ENCODE measurements at regions not wholly inside any gene's neighbourhood (a gene's known extent, or its start where the extent isn't known, plus 50 kb on each side); places are given as distances from the start of the nearest gene placed in this dataset.
"Not testable (repeated sequence)": the region's sequence is repeated elsewhere in the genome, so short reads cannot be mapped to it uniquely, and the experiment has no call there.

DNA sequence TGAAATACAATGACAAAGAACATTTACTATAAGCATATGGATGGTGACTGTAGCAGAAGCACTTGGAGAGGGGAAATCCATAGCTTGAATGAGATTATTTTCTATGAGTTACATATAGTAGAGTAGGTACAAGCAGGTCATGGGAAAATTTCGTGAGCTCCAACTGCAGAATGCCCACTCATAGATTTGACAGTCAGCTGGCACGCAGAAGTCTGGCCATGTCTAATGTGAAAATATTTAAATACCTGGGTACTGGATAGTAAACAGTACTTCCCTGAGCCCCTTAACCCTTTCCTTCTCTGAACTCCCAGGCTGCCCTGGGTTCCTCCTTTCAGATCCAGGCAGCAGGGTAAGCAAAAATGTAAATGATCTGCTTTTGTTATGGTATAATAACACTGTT, 209.7 kb downstream of the OTUD1 start:
- no peak for DNase-seq (ENCODE audit: low read depth)

DNA sequence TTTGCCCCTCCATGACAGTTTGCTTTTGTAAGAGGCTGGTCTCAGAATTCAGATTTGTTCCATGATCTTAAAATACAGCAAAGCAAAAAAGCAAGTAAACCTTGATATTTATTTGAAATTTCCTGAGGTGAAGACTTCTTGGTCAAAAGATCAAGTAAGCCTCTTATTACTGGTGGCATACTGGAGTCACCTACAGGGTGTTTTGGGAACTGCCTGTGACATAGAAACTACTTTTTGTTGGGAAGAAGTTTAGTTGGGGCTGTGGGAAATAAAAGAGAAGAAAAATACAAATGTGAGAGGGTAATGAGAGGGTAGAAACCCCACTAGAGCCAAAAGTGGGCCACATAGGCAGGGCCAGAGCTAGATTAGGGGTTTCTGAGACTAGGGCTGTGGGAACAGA, 217.9 kb downstream of the OTUD1 start:
- no peak for DNase-seq (ENCODE audit: low read depth)

DNA sequence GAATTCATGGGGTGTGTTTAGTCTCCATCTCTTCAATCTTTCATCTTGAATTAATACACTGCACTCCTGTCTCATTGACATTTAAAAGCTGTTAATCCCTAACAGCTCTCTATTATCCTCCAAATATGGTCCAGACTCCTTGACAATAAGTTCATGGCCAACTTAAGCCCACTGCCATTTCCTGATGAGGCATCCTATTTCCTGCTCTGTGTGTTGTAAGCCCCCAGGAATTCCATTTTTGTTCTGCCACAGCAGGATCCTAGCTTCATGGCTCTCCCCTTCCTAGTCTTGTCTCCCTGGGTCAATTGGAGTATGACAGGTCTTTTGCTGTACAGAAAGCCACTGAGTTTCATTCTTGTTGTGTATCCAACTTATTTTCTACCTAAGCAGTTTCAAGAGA, 218.8 kb downstream of the OTUD1 start:
- DNase-seq (ENCODE audit: low read depth): no peak

DNA sequence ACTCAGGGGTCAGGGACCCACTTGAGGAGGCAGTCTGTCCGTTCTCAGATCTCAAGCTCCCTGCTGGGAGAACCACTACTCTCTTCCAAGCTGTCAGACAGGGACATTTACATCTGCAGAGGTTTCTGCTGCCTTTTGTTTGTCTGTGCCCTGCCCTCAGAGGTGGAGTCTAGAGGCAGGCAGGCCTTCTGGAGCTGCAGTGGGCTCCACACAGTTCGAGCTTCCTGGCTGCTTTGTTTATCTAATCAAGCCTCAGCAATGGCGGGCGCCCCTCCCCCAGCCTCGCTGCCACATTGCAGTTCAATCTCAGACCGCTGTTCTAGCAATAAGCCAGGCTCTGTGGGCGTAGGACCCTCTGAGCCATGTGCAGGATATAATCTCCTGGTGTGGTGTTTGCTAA, 233.0 kb downstream of the OTUD1 start:
- not testable (repeated sequence) for DNase-seq (ENCODE audit: low read depth)

DNA sequence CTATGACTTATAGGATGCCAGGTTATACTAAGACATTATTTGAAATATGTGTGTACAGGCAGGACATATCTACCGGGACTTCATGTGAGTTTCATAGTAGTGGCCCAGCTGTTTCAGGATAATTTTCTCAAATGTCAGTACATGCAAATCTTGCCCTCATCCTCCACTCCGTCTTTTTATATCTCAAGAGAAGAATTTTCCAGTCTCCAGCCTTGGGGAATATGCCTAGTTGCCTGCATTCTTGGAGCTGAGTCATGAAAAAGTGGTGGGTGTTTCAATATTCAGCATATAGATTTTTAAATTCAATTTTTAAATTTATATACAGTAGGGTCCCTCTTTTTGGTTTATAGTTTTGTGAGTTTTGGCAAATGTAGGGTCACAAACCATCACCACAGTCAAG, 236.7 kb downstream of the OTUD1 start:
- DNase-seq (ENCODE audit: low read depth): no peak

DNA sequence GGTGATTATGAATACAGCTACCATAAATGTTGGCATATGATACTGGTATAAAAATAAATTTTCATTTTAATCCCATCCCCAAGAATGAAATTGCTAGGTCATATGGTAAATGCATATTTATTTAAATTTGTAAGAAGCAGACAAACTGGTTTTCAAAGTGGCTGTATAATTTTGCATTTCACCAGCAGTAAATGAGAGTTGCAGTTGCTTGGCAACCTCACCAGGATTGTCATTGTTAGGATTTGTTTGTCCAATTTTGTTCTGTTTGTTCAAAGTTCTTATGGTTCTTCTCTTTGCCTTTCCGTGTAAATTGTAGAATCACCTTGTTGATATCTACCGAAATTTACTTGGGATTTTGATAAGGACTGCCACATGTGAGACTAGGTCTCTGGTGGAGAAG, 237.4 kb downstream of the OTUD1 start:
- no peak for DNase-seq (ENCODE audit: low read depth)

DNA sequence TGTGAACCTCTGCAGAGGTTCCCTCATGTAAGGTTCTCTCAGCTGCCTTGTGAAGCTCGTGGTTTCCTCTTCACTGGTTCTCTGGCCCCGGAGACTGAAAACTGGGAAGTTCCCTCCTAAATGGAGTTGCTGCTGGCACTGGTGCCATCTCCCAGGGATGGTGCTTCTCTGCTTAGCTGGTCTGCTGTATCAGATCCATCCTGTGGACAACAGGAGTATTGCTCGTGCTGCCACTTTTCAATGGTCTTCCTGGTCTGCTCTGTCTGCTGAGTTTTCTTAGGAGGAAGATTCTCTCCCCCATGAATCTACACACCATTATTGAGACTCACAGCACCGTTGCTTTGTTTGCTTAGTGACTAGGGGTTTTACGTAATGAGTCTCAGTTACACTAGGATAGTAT, 247.8 kb downstream of the OTUD1 start:
- DNase-seq (ENCODE audit: low read depth): no peak

DNA sequence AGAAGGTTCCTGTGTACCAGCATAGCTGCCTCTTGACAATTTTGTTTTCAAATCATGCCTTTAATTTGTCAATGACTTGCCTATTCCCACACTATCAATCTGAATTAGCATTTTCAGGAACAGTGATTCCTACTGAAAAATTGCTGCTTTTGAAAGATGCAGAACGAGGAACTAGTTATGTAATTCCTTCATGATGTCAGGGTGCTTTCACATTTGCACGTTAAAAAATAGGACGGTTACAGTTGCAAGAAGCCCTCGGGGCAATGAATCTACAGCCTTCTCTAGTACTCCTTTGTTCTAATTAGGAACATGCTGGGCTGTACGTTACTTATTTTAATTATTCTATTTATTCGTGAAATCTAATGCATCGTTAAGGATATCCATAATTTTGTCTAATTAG, 253.9 kb downstream of the OTUD1 start:
- no peak for DNase-seq (ENCODE audit: low read depth)

DNA sequence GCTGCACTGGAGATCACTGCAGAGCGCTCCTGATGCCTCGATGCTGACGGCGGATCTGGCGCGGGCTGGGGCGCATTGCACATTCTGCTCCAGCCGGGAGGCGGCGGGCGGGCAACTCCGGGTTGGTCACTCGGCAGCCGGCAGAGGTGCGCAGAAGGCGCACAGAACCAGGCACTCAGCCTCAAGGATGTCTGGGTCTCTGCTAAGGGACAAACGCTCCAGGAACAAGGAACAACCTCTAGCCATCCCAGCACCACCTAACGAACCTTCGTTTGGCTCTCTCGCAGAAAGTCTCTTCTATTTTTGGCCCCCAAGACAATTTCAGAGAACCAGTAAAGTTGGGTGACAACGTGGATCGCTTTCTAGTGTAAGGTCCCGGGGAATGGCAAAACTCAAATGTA, 254.6 kb downstream of the OTUD1 start:
- DNase-seq (ENCODE audit: low read depth): no peak

DNA sequence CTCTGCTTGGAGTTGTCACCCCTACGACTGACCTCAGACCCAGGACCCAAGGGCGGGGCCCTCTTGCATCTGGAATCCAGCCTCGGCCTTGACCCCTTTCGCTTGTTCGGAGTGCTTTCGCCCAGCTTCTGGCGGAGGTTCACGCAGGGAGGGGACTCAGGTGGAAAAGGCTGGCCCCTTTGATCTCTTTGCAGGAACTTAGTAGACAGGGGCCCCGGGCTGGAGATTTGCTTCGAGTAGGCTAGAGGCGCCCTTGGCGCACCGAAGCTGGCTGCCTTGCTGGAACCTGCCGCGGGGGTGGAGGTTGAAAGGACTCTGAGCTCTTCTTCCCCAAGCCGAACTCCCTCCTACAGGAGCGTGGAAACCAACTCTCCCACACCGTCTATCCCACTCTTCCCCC, 255.1 kb downstream of the OTUD1 start:
- DNase-seq (ENCODE audit: low read depth): no peak

DNA sequence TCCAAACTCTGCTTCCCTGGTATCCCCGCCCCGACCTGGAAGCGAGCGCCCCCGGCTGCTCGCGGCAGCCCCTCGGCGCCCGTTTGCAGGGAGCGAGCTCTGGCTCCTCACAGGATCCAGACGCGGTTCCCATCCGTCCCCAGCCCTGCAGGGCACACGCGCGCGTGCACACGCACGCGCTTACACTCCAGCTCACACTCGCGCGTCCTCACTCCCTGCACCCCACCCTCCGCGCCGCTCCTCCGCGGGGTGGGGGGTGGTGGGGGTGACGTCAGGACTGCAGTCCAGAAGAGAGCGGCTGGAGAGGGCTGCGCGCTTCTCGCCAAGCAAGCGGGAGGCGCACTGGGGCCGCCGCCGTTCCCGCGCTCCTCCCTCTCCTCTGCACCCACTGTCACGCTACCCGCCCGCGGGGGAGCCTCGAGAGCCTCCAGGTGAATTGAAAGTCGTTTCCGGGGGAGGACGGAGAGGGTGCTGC, 255.6 kb downstream of the OTUD1 start:
- no peak for DNase-seq (ENCODE audit: low read depth)

DNA sequence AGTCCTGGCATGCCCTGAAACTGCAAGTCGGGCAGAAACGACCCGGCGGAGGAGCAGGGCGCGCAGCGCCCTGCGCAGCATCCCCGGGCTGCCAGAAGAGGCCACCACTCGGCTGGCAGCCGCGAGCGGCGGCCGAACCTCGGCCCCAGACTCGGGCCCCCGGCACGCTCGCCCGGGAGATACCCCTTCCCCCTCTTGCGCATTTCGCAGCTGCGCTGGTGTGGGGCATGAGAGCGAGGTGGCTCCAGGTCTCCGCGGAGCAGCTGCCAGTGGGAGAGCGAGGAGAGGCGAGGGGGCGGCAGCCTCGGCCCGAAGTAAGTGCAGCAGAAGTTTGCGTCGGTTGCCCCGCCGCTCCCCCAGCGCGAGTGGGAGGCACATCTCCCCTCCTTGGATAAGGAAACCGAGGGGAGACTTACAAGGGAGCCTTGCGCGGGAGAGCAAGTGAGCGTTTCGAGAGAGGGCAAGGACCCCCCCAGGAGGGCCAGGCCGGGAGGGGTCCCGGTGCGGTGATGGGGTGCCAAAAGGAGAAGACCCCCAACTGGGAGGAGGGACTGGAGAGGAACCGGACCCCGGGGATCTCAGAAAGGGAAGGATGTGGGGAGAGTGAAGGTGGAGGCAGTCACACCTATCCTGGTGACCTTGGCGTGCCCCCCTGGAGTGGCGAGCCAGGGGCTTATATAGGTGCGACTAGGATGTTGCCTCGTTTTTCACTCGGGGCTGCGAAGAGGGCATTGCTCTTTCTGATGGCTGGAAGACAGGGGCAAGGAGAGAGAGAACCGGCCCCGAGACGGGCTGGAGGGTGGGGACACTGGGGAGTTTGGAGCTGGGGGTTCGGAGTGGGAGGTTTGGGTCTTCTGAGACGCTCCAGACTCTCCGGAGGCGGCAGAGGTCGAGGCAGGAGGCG, 256.3 kb downstream of the OTUD1 start:
- DNase-seq (ENCODE audit: low read depth): no peak

DNA sequence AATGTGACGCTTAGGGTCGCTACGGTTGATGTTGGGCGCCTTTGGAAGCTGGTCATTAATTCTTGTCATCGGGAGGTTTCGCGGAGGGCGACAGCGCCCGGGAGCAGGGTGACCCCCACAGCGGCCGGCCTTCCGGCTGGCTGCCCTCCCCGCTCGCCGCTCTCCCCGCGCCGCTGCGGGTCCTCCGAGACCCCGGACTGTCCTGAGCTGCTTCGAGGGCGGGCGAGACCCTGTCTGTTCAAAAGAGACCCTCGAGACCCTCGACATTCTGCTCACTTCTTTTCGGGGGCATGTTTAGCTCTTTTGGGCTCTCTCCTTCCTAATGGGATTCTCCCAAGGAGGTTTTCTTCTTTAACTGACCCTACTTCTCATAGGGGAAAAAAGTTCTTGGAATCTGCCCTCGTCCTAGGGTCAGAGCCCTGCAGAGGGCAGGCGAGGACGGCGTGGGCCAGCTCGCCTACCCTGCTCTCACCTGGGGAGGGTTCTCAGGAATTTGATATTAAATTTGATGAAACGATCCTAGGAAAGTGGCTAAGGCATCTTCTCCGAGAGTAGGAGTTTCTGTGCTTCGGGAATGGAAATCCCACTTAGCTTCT, 257.0 kb downstream of the OTUD1 start:
- DNase-seq (ENCODE audit: low read depth): no peak

DNA sequence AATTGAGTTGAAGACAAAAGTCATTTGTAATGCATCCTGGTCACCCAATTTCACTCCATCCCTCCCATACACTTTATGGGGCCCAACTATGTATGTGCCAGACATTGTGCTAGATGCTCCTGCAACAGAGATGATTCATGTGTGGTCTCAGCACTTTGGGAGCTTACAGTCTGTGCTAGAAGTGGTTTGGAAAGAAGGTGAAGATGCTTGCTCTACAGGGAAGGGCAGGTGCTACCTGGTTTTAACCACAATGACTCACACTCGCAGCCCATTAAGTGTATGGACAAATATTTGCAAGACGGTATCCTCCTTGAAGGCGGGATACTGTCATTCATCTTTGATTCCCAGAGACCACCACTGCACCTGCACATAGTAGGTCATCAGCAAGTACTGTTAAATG, 257.6 kb downstream of the OTUD1 start:
- DNase-seq (ENCODE audit: low read depth): no peak

DNA sequence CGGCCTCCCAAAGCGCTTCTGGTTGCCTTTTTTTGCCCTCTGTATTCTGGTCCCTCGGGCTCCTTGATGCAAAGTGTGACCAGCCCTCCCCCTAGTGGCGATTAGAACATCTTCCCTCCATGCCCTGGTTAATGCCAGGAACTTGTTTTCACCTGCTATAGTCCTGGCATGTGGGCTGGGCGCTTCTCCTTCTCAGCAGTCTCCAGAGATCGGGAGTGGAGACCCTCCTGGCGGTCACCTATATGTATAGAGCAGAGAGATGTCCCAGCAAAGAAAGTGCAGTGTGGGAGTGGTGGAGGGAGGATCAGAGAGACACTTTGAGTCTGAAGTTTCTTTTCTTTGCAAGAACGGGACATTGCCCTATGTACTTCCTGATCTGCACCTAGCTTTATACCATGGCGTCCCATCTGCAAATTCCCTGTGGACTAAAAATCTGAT, 264.1 kb downstream of the OTUD1 start:
- DNase-seq (ENCODE audit: low read depth): peak; percentile 7

DNA sequence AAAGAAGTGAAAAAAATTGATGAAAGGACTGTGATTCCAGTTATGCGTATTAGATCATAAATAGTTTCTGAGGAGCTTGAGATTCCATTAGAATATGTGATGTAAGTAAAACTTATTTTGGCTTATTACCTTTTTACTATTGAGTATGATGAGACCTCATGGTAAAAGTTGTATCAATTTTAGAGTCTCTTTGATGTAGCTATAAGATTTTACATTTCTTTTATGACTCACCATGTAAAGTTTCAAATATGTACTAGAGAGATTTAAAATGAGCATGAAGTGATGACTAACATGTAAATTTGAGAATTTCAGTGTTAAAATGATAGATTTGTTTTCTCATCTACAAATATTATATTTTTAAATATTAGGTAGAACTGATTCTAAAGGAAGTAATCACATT, 276.5 kb downstream of the OTUD1 start:
- no peak for DNase-seq (ENCODE audit: low read depth)

DNA sequence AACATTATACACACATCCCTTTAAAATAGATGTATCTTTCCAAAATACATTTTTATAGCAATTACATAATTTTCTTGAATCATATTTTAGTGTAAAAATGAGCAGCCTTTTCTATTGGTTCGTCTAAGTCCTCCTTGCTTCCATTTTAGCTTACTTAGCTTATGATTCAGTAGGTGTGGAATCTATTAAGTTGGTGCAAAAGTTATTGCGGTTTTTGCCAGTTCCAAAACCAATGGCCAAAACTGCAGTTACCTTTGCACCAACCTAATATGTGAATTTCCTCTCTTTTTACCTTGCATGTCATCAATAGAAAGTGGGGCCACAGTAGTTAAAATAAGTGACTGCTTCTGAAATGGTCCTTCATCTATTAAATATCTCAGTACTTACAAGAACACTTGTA, 279.0 kb downstream of the OTUD1 start:
- DNase-seq (ENCODE audit: low read depth): no peak

DNA sequence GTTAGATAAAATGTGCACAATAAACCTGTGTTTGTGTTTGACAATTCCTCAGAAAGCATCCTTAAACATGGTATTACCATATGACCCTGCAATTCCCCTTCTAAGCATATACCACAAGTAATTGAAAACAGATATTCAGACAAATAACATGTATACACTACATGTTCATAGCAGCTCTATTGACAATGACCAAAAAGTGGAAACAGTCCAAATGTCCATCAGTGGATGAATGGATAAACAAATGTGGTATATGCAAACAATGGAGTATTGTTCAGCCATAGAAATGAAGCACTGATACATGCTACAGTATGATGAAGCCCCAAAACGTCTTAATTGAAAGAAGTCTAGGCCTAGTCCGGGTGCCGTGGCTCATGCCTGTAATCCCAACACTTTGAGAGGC, 280.1 kb downstream of the OTUD1 start:
- DNase-seq (ENCODE audit: low read depth): no peak

DNA sequence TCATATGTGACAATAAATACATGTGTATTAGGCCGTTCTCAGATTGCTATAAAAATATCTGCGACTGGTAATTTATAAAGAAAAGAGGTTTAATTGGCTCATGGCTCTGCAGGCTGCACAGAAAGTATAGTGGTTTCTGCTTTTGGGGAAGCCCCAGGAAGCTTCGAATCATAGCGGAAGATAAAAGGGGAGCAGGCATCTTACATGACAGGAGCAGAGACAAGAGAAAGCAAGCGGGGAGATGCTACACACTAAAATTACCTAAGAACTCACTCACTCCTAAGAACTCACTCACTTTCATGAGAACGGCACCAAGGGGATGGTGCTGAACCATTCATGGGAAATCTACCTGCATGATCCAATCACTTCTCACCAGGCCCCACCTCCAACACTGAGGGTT, 284.9 kb downstream of the OTUD1 start:
- no peak for DNase-seq (ENCODE audit: low read depth)

DNA sequence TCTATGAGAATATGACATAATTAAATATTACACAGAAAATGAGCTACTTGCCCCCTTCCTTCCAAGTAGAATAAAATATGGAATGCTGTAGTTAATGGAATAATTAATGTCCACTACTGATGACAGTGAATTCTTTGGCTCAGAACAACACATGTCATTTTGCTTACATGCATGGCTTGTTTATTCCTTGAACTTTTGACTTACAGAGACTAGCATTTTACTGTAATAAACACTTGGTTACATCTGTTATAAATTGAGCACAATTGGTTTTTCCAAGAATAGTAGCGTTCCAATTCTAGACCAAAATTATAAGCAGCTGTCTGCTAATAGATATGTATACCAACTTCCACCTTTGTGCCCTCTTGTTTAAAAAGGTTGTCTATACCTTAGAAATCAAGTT, 286.7 kb downstream of the OTUD1 start:
- no peak for DNase-seq (ENCODE audit: low read depth)

DNA sequence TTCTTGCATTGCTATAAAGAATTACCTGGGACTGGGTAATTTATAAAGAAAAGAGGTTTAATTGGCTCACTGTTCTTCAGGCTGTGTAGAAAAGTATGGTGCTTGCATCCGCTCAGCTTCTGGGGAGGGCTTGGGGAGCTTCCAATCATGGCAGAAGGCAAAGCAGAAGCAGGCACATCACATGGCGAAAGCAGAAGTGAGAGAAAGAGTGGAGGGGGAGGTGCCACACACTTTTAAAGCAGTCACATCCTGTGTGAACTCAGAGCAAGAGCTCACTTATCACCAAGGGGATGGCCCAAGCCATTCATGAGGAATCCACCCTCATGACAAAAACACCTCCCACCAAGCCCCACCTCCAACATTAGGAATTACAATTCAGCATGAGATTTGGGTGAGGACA, 303.5 kb downstream of the OTUD1 start:
- DNase-seq (ENCODE audit: low read depth): no peak

DNA sequence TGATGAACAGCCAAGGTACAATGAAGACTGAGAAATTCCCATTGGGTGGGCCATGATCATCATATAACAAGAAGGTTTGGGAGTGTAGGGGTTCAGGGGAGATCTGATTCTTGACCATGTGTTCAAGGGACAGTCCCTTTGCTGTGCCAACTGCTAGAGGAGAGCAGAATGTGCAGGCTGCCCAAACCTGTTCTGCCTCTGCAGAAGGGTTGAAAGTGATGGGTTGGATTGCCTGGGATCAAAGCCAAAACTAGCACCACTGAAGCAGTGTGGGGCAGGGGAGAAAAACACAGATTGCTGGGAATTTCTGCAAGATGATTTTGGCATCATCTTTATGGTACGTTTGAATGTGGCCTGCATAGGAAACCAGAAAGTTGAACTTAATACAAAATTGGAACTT, 303.9 kb downstream of the OTUD1 start:
- no peak for DNase-seq (ENCODE audit: low read depth)

DNA sequence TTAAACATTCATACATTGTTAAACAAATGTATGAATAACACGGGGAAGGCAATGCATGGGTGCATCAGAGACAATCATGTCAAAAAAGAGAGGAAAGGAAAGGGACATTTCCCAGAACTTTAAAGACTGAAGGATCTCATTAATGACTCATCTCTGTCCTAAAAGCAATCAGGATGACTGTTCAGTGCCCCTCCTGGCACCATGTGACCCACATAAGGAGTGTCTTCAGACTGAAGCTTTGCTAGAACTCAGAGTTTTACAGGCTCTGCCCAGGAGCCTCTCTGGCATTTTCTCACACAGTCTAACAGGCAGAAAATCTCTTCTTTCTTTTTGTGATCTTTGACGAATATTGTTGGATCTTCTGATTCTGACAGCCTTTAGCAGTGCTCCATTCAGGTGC, 315.3 kb downstream of the OTUD1 start:
- DNase-seq (ENCODE audit: low read depth): no peak

DNA sequence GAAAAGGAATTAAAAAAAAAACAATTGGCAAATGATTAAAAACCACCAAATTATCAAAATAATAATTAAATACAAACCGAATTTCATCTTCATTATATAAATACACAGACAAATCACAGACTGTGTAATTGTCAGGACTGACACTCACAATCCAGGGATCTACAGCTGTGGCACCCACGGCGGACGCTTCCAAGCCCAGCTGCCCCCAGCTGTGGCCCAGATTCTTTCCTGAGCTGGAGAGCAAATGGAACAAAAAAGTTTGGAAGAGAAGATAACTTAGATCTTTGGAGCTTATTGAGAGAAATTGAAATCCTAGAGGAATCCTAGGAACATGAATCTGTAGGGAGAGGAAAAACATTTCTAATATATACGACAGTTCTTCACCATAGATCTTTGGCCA, 316.1 kb downstream of the OTUD1 start:
- DNase-seq (ENCODE audit: low read depth): no peak
